Lung (tissue), 11 donors: ENCODE measurements at regions not wholly inside any gene's neighbourhood (a gene's known extent, or its start where the extent isn't known, plus 50 kb on each side); places are given as distances from the start of the nearest gene placed in this dataset.
"Not testable (repeated sequence)": the region's sequence is repeated elsewhere in the genome, so short reads cannot be mapped to it uniquely, and the experiment has no call there.

ENCODE experiments used
- ATAC-seq: fragments of 200-7000 bp; cut with Tn5 transposase; one replicate; pipeline ENCODE4 v1.9.1; 2020; ENCODE audit warnings: moderate number of reproducible peaks; ENCODE audit not compliant: insufficient read depth, low FRiP score
- DNase-seq, 3 donors: peaks; one replicate each; pipeline ENCODE4 v3.0.0-alpha.2; 2013 to 2017
- H3K27ac ChIP-seq, 2 donors: one replicate each; pipeline ENCODE4 v1.5.1; 2013; ENCODE audit warnings: mild to moderate bottlenecking in 2 of 2, moderate library complexity in 2 of 2, control low read depth in 1 of 2, inconsistent platforms in 1 of 2, low read depth in 1 of 2, low read length in 1 of 2
- H3K27me3 ChIP-seq, 3 donors: one replicate each; pipeline ENCODE4 v1.5.1; 2013; ENCODE audit warnings: low read length in 2 of 3; ENCODE audit not compliant: control insufficient read depth in 3 of 3, insufficient read depth in 3 of 3
- H3K36me3 ChIP-seq, 4 donors: one replicate each; pipeline ENCODE4 v1.5.1; 2013; ENCODE audit warnings: low read length in 4 of 4, mild to moderate bottlenecking in 1 of 4, moderate library complexity in 1 of 4; ENCODE audit not compliant: control insufficient read depth in 4 of 4, insufficient read depth in 4 of 4
- H3K4me1 ChIP-seq, 5 donors: one replicate each; pipeline ENCODE4 v1.5.1; 2013; ENCODE audit warnings: low read length in 5 of 5, mild to moderate bottlenecking in 2 of 5, moderate library complexity in 1 of 5; ENCODE audit not compliant: control insufficient read depth in 5 of 5, insufficient read depth in 5 of 5
- H3K4me3 ChIP-seq: one replicate; pipeline ENCODE4 v1.5.1; 2013; ENCODE audit warnings: mild to moderate bottlenecking, control low read depth, moderate library complexity
- H3K9ac ChIP-seq, 2 donors: one replicate each; pipeline ENCODE4 v1.5.1; 2013; ENCODE audit warnings: low read length in 2 of 2, control low read depth in 1 of 2; ENCODE audit not compliant: insufficient read depth in 1 of 2
- H3K9me3 ChIP-seq, 4 donors: one replicate each; pipeline ENCODE4 v1.5.1; 2013; ENCODE audit warnings: low read length in 3 of 4, mild to moderate bottlenecking in 1 of 4, moderate library complexity in 1 of 4; ENCODE audit not compliant: control insufficient read depth in 4 of 4, insufficient read depth in 3 of 4
- CTCF ChIP-seq: IDR thresholded peaks from 2 replicates; pipeline ENCODE4 v1.5.1; 2012; ENCODE audit warnings: mild to moderate bottlenecking; ENCODE audit errors: control extremely low read depth, extremely low read depth
- WGBS, 2 donors: extraction: QIAGEN DNeasy Blood & Tissue Kit; methylation state at CpG; one replicate each; pipeline ENCODE4 v1.1.7; 2013; 5-methylcytosine and 5-hydroxymethylcytosine counted together
- donor health status: control.
- donor health status: control.
- donor health status: Bipolar disorder and iron deficiency.
- donor health status: healthy.
- donor health status: DM: yes; HTN: yes; CAD: no.

GRCh38 chr7:35853194-35853593 is 52.3 kb downstream of the SEPTIN7 start:
- not testable (repeated sequence) for H3K9ac ChIP-seq, H3K27me3 ChIP-seq, H3K4me3 ChIP-seq, H3K27ac ChIP-seq, H3K36me3 ChIP-seq, H3K4me1 ChIP-seq, ATAC-seq, H3K9me3 ChIP-seq, DNase-seq
- 88 to 89% methylated on average over 7 of the region's 7 CpGs for WGBS, 2 donors

- DNase-seq (no peak), ATAC-seq (no peak)
- no peak for TF ChIP-seq CTCF
- no peak overlapping the region for H3K27ac ChIP-seq
- H3K4me1 ChIP-seq = peaks cover 0 to 6% (median 0%) of the 10 kb centered on the region in 5 donors
- no peak overlapping the region for H3K9ac ChIP-seq
- H3K36me3 ChIP-seq = peaks cover 0 to 7% (median 0%) of the 10 kb centered on the region in 4 donors
- peaks cover 0 to 4% (median 0%) of the 10 kb centered on the region in 4 donors for H3K9me3 ChIP-seq
- no peak overlapping the region for H3K4me3 ChIP-seq
- no peaks in the 10 kb centered on the region for H3K27me3 ChIP-seq
- WGBS, 2 donors = 71 to 80% methylated on average over 1 of the region's 1 CpG
Observed at GRCh38 chr7:35854311-35854710, 53.5 kb downstream of the SEPTIN7 start.

GRCh38 chr7:35856175-35856574 is 55.3 kb downstream of the SEPTIN7 start:
- DNase-seq (no peak), ATAC-seq (no peak)
- peaks cover 0 to 5% (median 0%) of the 10 kb centered on the region in 5 donors for H3K4me1 ChIP-seq
- H3K27ac ChIP-seq = no peak overlapping the region
- H3K9me3 ChIP-seq = peaks cover 0 to 4% (median 0%) of the 10 kb centered on the region in 4 donors
- no peak overlapping the region for H3K4me3 ChIP-seq
- H3K9ac ChIP-seq = no peak overlapping the region
- peaks cover 0 to 7% (median 0%) of the 10 kb centered on the region in 4 donors for H3K36me3 ChIP-seq
- no peak for TF ChIP-seq CTCF
- no peaks in the 10 kb centered on the region for H3K27me3 ChIP-seq
- 70 to 71% methylated on average over 4 of the region's 4 CpGs for WGBS, 2 donors

- H3K27me3 ChIP-seq = no peaks in the 10 kb centered on the region
- H3K9ac ChIP-seq = no peak overlapping the region
- H3K9me3 ChIP-seq = peaks cover 0 to 4% (median 0%) of the 10 kb centered on the region in 4 donors
- ATAC-seq (no peak), DNase-seq (no peak)
- no peak overlapping the region for H3K4me3 ChIP-seq
- H3K27ac ChIP-seq = no peak overlapping the region
- 96 to 100% methylated on average over 1 of the region's 1 CpG for WGBS, 2 donors
- TF ChIP-seq CTCF = no peak
- H3K4me1 ChIP-seq = peaks cover 0 to 2% (median 0%) of the 10 kb centered on the region in 5 donors
- peaks cover 0 to 12% (median 7%) of the 10 kb centered on the region in 4 donors for H3K36me3 ChIP-seq
Observed at GRCh38 chr7:35860664-35861063, 59.8 kb downstream of the SEPTIN7 start.
